ENCODE measurements at regions not wholly inside any gene's neighbourhood (a gene's known extent, or its start where the extent isn't known, plus 50 kb on each side); places are given as distances from the start of the nearest gene placed in this dataset.

DNA sequence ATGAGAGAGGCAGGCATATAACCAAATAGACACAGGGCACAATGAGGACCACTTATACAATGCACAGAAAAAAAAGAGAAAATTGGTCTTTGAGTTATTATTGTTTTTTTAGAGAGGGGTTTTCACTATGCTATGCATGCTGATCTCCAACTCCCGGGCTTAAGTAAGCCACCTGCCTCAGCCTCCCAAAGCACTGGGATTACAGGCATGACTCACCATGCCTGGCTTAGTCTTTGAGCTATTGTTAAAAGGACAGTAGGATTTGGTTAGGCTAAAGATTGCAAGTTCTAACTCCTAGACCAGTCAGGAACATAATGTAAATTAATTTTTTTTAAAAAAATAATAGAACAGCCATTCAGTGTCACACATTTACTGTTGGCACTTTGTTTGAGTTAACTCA is 340.1 kb downstream of the GPAT3 start:
- TF ChIP-seq CTCF (conservative IDR thresholded peaks at IDR 0.05; ENCODE audit: low read depth, low read length), result no peak
- TF ChIP-seq CEBPB (IDR thresholded peaks at IDR 0.05; ENCODE audit: low read depth, low read length), result no peak

Data from IMR-90 (cell line).